Osteoblast (primary cell): ENCODE measurements at regions not wholly inside any gene's neighbourhood (a gene's known extent, or its start where the extent isn't known, plus 50 kb on each side); places are given as distances from the start of the nearest gene placed in this dataset.

Experiments used
- DNase-seq: peaks from one replicate; pipeline ENCODE4 v3.0.0; 2011; ENCODE audit warnings: low spot score, mixed read lengths; ENCODE audit not compliant: insufficient read length; ENCODE audit errors: missing footprints
- H2AFZ ChIP-seq: 2 replicates; pipeline ENCODE4 v1.6.0; 2011; ENCODE audit warnings: mild to moderate bottlenecking, low read length
- H3K27ac ChIP-seq: 2 replicates; pipeline ENCODE4 v1.5.1; 2011; ENCODE audit warnings: mild to moderate bottlenecking, low read depth, low read length, moderate library complexity
- H3K27me3 ChIP-seq: 2 replicates; pipeline ENCODE4 v1.6.0; 2012; ENCODE audit warnings: mild to moderate bottlenecking, control low read depth, inconsistent platforms, low read length, moderate library complexity; ENCODE audit not compliant: insufficient read depth
- H3K36me3 ChIP-seq: 2 replicates; pipeline ENCODE4 v1.5.1; 2011; ENCODE audit warnings: mild to moderate bottlenecking, low read length, control low read depth, moderate library complexity; ENCODE audit not compliant: insufficient read depth
- H3K4me1 ChIP-seq: 2 replicates; pipeline ENCODE4 v1.5.1; 2011; ENCODE audit warnings: mild to moderate bottlenecking, low read length, control low read depth, moderate library complexity; ENCODE audit not compliant: insufficient read depth
- H3K4me2 ChIP-seq: 2 replicates; pipeline ENCODE4 v1.6.0; 2011; ENCODE audit warnings: mild to moderate bottlenecking, low read length; ENCODE audit not compliant: insufficient read depth
- H3K4me3 ChIP-seq: fragments of 200-600 bp; sonication (generic); 3 replicates; pipeline ENCODE4 v1.5.1; 2012; ENCODE audit warnings: mild to moderate bottlenecking, low read length, inconsistent platforms; ENCODE audit not compliant: insufficient read depth
- H3K79me2 ChIP-seq: 2 replicates; pipeline ENCODE4 v1.6.0; 2012; ENCODE audit warnings: mild to moderate bottlenecking, low read length, control low read depth, inconsistent platforms; ENCODE audit not compliant: insufficient read depth
- H3K9me3 ChIP-seq: 2 replicates; pipeline ENCODE4 v1.5.1; 2011; ENCODE audit warnings: low read depth, low read length, control low read depth
- H4K20me1 ChIP-seq: 2 replicates; pipeline ENCODE4 v1.6.0; 2012; ENCODE audit warnings: mild to moderate bottlenecking, low read length, control low read depth; ENCODE audit not compliant: insufficient read depth
- TF ChIP-seq, protein P1 (sequence below): IDR thresholded peaks from 2 replicates; pipeline ENCODE4 v1.5.1; 2011; ENCODE audit warnings: mild to moderate bottlenecking, low read depth, low read length, moderate library complexity; ENCODE audit errors: extremely low read depth

DNA sequence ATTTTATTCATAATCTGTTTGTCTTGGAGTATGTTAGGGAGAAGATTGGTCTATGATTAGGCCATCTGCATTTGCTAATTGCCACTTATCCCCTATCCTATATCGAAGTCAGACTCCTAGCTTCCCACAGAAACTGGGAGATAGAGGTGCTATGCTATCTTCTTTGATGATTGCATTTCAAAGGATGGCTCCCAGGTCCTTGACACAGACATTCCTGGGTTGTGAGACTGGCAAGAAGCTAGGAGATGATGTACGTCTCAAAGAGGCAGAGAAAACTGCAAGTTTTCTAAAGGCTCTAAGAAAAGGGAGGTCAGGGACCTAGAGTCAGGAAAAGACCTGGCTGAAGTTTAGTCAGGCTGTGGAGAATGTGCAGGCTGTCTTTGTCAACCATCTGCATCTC lies 1251.9 kb downstream of the PCDH17 start:
- Histone ChIP-seq H3K4me3 (no peak overlapping the region), H3K36me3 (no peaks in the 10 kb centered on the region), H3K4me2 (no peak overlapping the region), H3K27ac (no peak overlapping the region), H3K9me3 (no peaks in the 10 kb centered on the region), H3K4me1 (no peaks in the 10 kb centered on the region), H3K79me2 (no peaks in the 10 kb centered on the region), H2AFZ (no peak overlapping the region), H4K20me1 (no peaks in the 10 kb centered on the region), H3K27me3 (no peaks in the 10 kb centered on the region)
- TF ChIP-seq, protein P1, sequence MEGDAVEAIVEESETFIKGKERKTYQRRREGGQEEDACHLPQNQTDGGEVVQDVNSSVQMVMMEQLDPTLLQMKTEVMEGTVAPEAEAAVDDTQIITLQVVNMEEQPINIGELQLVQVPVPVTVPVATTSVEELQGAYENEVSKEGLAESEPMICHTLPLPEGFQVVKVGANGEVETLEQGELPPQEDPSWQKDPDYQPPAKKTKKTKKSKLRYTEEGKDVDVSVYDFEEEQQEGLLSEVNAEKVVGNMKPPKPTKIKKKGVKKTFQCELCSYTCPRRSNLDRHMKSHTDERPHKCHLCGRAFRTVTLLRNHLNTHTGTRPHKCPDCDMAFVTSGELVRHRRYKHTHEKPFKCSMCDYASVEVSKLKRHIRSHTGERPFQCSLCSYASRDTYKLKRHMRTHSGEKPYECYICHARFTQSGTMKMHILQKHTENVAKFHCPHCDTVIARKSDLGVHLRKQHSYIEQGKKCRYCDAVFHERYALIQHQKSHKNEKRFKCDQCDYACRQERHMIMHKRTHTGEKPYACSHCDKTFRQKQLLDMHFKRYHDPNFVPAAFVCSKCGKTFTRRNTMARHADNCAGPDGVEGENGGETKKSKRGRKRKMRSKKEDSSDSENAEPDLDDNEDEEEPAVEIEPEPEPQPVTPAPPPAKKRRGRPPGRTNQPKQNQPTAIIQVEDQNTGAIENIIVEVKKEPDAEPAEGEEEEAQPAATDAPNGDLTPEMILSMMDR: no peak
- no peak for DNase-seq

DNA sequence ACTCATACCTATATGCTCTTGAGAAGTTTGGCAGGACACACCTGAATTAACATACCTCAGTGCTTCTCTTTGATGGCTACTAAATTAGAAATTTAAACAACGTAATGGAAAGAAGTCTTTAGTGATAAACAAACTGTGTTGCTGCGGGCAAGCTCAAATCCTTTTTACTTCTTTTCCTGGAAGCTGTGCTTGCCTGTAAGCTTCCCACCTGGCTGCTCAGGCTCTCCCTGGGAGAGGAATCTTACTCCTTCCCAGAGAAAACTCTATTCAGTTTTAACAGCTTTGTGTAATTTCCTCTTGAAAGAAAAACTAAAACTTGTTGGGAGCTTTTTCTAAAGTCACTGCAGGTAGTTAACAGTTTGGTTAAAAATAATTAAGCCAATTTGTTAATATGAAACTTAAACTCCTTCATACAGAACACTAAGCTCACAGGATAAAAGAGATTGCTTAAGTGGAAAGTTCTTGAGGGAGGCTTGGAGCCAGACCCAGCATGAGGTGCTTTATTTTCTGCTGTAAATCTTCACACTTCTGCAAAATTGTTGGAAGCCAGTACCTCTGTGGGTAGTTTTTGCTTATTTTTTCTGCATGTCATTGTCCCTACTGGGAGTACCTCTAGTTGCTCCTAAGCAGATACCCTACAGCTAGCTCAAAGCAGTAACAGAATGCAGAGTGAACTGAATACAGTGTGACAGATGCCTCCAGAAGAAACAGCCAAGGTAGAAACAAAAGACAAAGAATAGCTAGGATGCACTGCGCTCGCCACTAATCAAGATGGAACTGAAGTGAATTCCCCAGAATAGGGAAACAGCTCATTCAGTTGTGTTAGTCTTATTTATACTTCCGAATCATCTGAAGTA lies 1253.0 kb downstream of the PCDH17 start:
- H3K79me2 ChIP-seq: no peaks in the 10 kb centered on the region
- no peak overlapping the region for H3K27ac ChIP-seq
- H3K36me3 ChIP-seq: no peaks in the 10 kb centered on the region
- TF ChIP-seq, protein P1: no peak
- no peaks in the 10 kb centered on the region for H3K27me3 ChIP-seq
- no peaks in the 10 kb centered on the region for H4K20me1 ChIP-seq
- no peak overlapping the region for H2AFZ ChIP-seq
- no peak for DNase-seq
- H3K4me1 ChIP-seq: no peaks in the 10 kb centered on the region
- no peaks in the 10 kb centered on the region for H3K9me3 ChIP-seq
- no peak overlapping the region for H3K4me2 ChIP-seq
- no peak overlapping the region for H3K4me3 ChIP-seq

DNA sequence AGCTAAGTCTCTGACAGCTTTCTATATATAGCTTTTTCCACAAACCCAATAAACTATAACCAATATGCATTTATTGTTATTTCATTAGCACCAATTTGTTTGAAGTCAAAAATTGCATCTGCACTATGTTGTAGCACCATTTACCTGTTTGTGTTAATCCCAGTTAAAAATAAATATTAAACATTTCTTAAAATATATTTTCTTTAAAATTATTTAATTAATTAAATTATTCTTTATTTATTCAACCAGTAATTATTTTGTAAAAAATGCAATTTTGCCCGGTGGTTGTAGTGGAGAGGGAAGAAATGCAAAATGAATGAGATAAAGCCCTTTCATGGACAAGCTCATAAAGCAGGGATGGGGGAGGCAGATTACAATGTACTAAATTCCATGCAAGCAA lies 1257.9 kb downstream of the PCDH17 start:
- Histone ChIP-seq H3K27me3 (no peaks in the 10 kb centered on the region), H3K4me3 (no peak overlapping the region), H3K79me2 (no peaks in the 10 kb centered on the region), H3K27ac (no peak overlapping the region), H3K9me3 (no peaks in the 10 kb centered on the region), H2AFZ (no peak overlapping the region), H3K36me3 (no peaks in the 10 kb centered on the region), H4K20me1 (no peaks in the 10 kb centered on the region), H3K4me1 (no peaks in the 10 kb centered on the region), H3K4me2 (no peak overlapping the region)
- no peak for DNase-seq
- TF ChIP-seq, protein P1: no peak

DNA sequence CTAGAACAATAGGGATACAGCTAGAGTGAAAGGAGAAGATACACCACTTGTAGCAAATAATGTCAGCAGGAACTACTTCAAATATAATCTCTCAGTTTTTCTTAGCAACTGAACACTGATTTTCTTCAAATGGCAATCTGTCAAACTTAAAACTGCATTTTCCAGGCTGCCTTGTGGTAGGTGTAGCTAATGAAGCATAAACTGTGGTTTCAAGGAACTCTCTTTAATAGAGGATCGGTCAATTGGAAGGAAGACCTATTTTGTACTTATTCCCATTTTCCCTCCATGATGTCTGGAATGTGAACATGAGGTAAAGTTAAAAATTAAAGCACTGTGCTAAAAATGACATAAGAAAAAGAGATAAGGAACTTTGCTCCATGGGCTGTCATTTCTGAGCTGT lies 1261.9 kb downstream of the PCDH17 start:
- Histone ChIP-seq H2AFZ (no peak overlapping the region), H3K4me3 (no peak overlapping the region), H3K4me2 (no peak overlapping the region), H3K79me2 (no peaks in the 10 kb centered on the region), H3K36me3 (no peaks in the 10 kb centered on the region), H3K27ac (no peak overlapping the region), H3K27me3 (no peaks in the 10 kb centered on the region), H3K9me3 (no peaks in the 10 kb centered on the region), H3K4me1 (no peaks in the 10 kb centered on the region), H4K20me1 (no peaks in the 10 kb centered on the region)
- TF ChIP-seq, protein P1: no peak
- no peak for DNase-seq
